ENCODE measurements at regions not wholly inside any gene's neighbourhood (a gene's known extent, or its start where the extent isn't known, plus 50 kb on each side); places are given as distances from the start of the nearest gene placed in this dataset.
"Not testable (repeated sequence)": the region's sequence is repeated elsewhere in the genome, so short reads cannot be mapped to it uniquely, and the experiment has no call there.

- DNase-seq (ENCODE audit: low read depth in 2 of 2): no peak
These were observed 437.7 kb downstream of the HS3ST3B1 start for GRCh38 chr17:14738652-14738988.

GRCh38 chr17:14737984-14738651 is 437.2 kb downstream of the HS3ST3B1 start:
- DNase-seq (ENCODE audit: low read depth in 2 of 2): no peak

- no peak for DNase-seq (ENCODE audit: low read depth in 2 of 2)
These were observed 435.8 kb downstream of the HS3ST3B1 start for GRCh38 chr17:14736631-14737030.

GRCh38 chr17:14733376-14733775 is 432.5 kb downstream of the HS3ST3B1 start:
- DNase-seq (ENCODE audit: low read depth in 2 of 2): no peak

GRCh38 chr17:14732211-14732610 is 431.3 kb downstream of the HS3ST3B1 start:
- no peak for DNase-seq (ENCODE audit: low read depth in 2 of 2)

- DNase-seq (ENCODE audit: low read depth in 2 of 2): no peak
These were observed 430.7 kb downstream of the HS3ST3B1 start for GRCh38 chr17:14731591-14731990.

- DNase-seq (ENCODE audit: low read depth in 2 of 2): no peak
These were observed 429.9 kb downstream of the HS3ST3B1 start for GRCh38 chr17:14730821-14731220.

- no peak for DNase-seq (ENCODE audit: low read depth in 2 of 2)
These were observed 424.8 kb downstream of the HS3ST3B1 start for GRCh38 chr17:14725729-14726128.

- no peak for DNase-seq (ENCODE audit: low read depth in 2 of 2)
These were observed 423.9 kb downstream of the HS3ST3B1 start for GRCh38 chr17:14724770-14725169.

GRCh38 chr17:14723349-14723748 is 422.5 kb downstream of the HS3ST3B1 start:
- not testable (repeated sequence) for DNase-seq (ENCODE audit: low read depth in 2 of 2)

GRCh38 chr17:14719942-14720341 is 419.1 kb downstream of the HS3ST3B1 start:
- no peak for DNase-seq (ENCODE audit: low read depth in 2 of 2)

- no peak for DNase-seq (ENCODE audit: low read depth in 2 of 2)
These were observed 417.0 kb downstream of the HS3ST3B1 start for GRCh38 chr17:14717859-14718258.

GRCh38 chr17:14715561-14715960 is 414.7 kb downstream of the HS3ST3B1 start:
- DNase-seq (ENCODE audit: low read depth in 2 of 2): no peak

GRCh38 chr17:14712611-14713021 is 411.7 kb downstream of the HS3ST3B1 start:
- no peak for DNase-seq (ENCODE audit: low read depth in 2 of 2)

- DNase-seq (ENCODE audit: low read depth in 2 of 2): no peak
These were observed 403.2 kb downstream of the HS3ST3B1 start for GRCh38 chr17:14704121-14704520.

GRCh38 chr17:14701886-14702285 is 401.0 kb downstream of the HS3ST3B1 start:
- no peak for DNase-seq (ENCODE audit: low read depth in 2 of 2)

- DNase-seq (ENCODE audit: low read depth in 2 of 2): no peak
These were observed 398.8 kb downstream of the HS3ST3B1 start for GRCh38 chr17:14699574-14700185.

GRCh38 chr17:14693382-14693781 is 392.5 kb downstream of the HS3ST3B1 start:
- no peak for DNase-seq (ENCODE audit: low read depth in 2 of 2)

- no peak for DNase-seq (ENCODE audit: low read depth in 2 of 2)
These were observed 389.8 kb downstream of the HS3ST3B1 start for GRCh38 chr17:14690704-14691103.

GRCh38 chr17:14688134-14688533 is 387.3 kb downstream of the HS3ST3B1 start:
- no peak for DNase-seq (ENCODE audit: low read depth in 2 of 2)

GRCh38 chr17:14672830-14673229 is 371.9 kb downstream of the HS3ST3B1 start:
- no peak for DNase-seq (ENCODE audit: low read depth in 2 of 2)

- DNase-seq (ENCODE audit: low read depth in 2 of 2): no peak
These were observed 370.0 kb downstream of the HS3ST3B1 start for GRCh38 chr17:14670861-14671260.

- no peak for DNase-seq (ENCODE audit: low read depth in 2 of 2)
These were observed 363.6 kb downstream of the HS3ST3B1 start for GRCh38 chr17:14664511-14664910.

- DNase-seq (ENCODE audit: low read depth in 2 of 2): no peak
These were observed 340.2 kb downstream of the HS3ST3B1 start for GRCh38 chr17:14641117-14641516.

Data from stimulated activated CD4-positive, alpha-beta T cell treated with anti-CD3 and anti-CD28 coated beads, Interleukin-15, amount 100 ng/mL, for 48 hours (primary cell).